ENCODE measurements at regions not wholly inside any gene's neighbourhood (a gene's known extent, or its start where the extent isn't known, plus 50 kb on each side); places are given as distances from the start of the nearest gene placed in this dataset.

DNA sequence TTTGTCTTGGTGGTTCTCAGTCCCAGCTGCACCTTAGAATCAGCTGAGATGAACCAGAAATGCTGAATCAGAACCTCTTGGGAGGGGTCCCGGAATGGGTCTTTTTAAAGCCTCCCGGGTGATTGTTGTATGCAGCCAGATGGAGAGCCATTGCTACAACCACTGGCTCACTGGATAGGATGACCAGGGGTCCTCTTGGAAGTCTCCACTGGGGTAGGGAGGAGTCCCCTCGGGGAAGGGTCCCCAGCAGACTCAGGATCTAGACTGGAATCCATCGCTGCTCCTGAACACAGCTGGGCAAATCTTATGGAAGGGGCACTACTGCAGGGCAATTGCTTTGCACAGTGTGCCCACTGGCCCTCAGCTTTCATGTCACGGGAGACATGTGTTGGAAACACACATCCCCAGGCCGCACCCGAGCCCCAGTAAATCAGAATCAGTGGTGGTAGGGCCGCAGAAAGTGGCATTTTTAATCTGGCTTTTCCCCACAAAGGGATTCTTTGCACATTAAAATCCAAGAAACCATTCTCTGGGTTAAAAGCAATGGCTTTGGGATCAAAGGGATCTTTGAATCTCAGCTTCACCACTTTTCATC, 117.3 kb downstream of the IRX5 start:
- H3K27ac ChIP-seq = no peak overlapping the region
- WGBS, 3 donors = 78 to 93% (median 93%) methylated on average over 8 of the region's 8 CpGs
- no peaks in the 10 kb centered on the region for H3K9me3 ChIP-seq
- ATAC-seq (no peak), DNase-seq (no peak)
- peaks cover 0 to 2% (median 0%) of the 10 kb centered on the region in 3 donors for H3K27me3 ChIP-seq (ENCODE audit: insufficient read depth in 3 of 3, low read length in 2 of 3)
- TF ChIP-seq CTCF (IDR thresholded peaks at IDR 0.05) = no peak
- no peaks in the 10 kb centered on the region for H3K36me3 ChIP-seq (ENCODE audit: insufficient read depth in 1 of 2, low read depth in 1 of 2)
- H3K4me3 ChIP-seq = no peak overlapping the region
- H3K4me1 ChIP-seq = no peaks in the 10 kb centered on the region
- intact Hi-C loops (cut with DNase I) = no loop called here

- Histone ChIP-seq H3K4me1 (no peaks in the 10 kb centered on the region), H3K4me3 (no peak overlapping the region), H3K27me3 (ENCODE audit: insufficient read depth in 3 of 3, low read length in 2 of 3) (peaks cover 0 to 2% (median 0%) of the 10 kb centered on the region in 3 donors), H3K9me3 (no peaks in the 10 kb centered on the region), H3K27ac (no peak overlapping the region), H3K36me3 (ENCODE audit: insufficient read depth in 1 of 2, low read depth in 1 of 2) (no peaks in the 10 kb centered on the region)
- intact Hi-C loops (cut with DNase I) = no loop called here
- DNase-seq (no peak), ATAC-seq (no peak)
- no peak for TF ChIP-seq CTCF (IDR thresholded peaks at IDR 0.05)
- 73 to 77% (median 74%) methylated on average over 5 of the region's 5 CpGs for WGBS, 3 donors
These were observed 118.1 kb downstream of the IRX5 start for GRCh38 chr16:55048745-55049144.

DNA sequence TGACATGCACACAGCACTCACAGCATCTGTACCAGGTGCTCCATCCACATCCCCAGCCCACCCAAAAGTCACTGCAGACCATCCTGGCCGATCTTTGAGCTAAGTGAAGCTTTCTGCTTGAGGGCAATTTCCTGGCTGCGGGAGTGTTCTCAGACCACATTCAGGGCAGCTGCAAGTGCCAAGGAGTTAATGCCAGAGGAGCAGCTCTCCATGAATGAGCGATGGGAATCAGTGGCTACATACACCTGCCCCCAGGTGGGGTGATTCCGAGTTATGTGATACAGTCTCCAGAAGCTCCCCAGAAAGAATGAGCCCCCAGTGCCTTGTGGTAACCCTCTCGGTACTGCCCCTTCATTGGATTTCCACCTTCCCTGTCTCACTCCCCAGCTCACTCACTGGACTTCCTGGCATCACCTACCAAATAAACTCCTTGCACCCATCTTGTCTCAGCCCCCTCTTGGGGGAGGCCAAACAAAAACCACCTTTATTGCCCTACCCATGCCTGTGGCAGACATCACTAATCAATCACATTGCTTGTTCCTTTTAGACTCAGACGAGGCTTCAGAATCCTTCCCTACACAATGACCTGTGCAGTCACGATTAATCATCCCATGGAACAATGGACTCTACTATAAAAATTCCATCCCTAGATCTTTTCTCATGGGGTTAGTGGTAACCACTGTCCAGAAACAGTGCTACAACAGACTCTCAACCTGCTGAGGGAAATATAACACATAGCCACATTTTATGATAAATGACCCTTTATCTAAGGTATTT, 121.1 kb downstream of the IRX5 start:
- intact Hi-C loops (cut with DNase I) = no loop called here
- no peaks in the 10 kb centered on the region for H3K4me1 ChIP-seq
- ATAC-seq (no peak), DNase-seq (no peak)
- no peaks in the 10 kb centered on the region for H3K9me3 ChIP-seq
- no peak overlapping the region for H3K27ac ChIP-seq
- no peak overlapping the region for H3K4me3 ChIP-seq
- WGBS, 3 donors = 78 to 82% (median 80%) methylated on average over 7 of the region's 7 CpGs
- H3K36me3 ChIP-seq (ENCODE audit: insufficient read depth in 1 of 2, low read depth in 1 of 2) = no peaks in the 10 kb centered on the region
- H3K27me3 ChIP-seq (ENCODE audit: insufficient read depth in 3 of 3, low read length in 2 of 3) = peaks cover 0 to 16% (median 1%) of the 10 kb centered on the region in 3 donors
- no peak for TF ChIP-seq CTCF (IDR thresholded peaks at IDR 0.05)

GRCh38 chr16:55052348-55052734, 121.7 kb downstream of the IRX5 start:
- Histone ChIP-seq H3K36me3 (ENCODE audit: insufficient read depth in 1 of 2, low read depth in 1 of 2) (no peaks in the 10 kb centered on the region), H3K9me3 (no peaks in the 10 kb centered on the region), H3K27ac (no peak overlapping the region), H3K27me3 (ENCODE audit: insufficient read depth in 3 of 3, low read length in 2 of 3) (peaks cover 0 to 17% (median 1%) of the 10 kb centered on the region in 3 donors), H3K4me3 (no peak overlapping the region), H3K4me1 (no peaks in the 10 kb centered on the region)
- DNase-seq (no peak), ATAC-seq (no peak)
- 87 to 93% (median 88%) methylated on average over 2 of the region's 2 CpGs for WGBS, 3 donors
- no peak for TF ChIP-seq CTCF (IDR thresholded peaks at IDR 0.05)
- intact Hi-C loops (cut with DNase I) = no loop called here

All from psoas muscle (tissue), 7 donors.